PC-3 (cell line): ENCODE measurements at regions not wholly inside any gene's neighbourhood (a gene's known extent, or its start where the extent isn't known, plus 50 kb on each side); places are given as distances from the start of the nearest gene placed in this dataset.

ENCODE experiments used
- EZH2 ChIP-seq: fragments of 300-600 bp; sonication (generic); IDR thresholded peaks from one replicate; pipeline ENCODE4 v1.6.1; 2017; ENCODE audit warnings: antibody characterized with exemption, mild to moderate bottlenecking, low read length; ENCODE audit not compliant: unreplicated experiment
- TF ChIP-seq, protein P1 (sequence below): fragments of 300-600 bp; sonication (generic); conservative IDR thresholded peaks from 2 replicates; pipeline ENCODE4 v1.5.1; 2017; ENCODE audit warnings: antibody characterized with exemption, low read depth, mild to moderate bottlenecking, low read length

DNA sequence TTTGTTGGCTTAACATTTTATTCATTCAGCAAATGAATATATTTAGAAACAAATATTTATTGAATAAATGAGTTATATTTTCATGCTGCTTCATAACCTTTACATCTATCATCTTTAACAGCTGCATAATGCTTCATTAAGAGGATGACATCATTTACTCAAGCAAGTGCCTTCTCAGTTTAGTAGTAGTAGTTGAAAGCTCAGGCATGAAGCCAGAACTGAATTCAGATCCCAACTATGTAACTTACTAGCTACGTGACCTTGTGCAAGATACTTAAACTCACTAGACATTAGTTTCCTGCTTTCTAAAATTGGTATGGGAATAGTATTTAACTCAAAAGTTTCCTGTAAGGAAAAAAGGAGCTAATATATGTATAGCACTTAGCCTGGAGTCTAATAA lies 90.3 kb downstream of the TMPRSS5 start:
- TF ChIP-seq, protein P1, sequence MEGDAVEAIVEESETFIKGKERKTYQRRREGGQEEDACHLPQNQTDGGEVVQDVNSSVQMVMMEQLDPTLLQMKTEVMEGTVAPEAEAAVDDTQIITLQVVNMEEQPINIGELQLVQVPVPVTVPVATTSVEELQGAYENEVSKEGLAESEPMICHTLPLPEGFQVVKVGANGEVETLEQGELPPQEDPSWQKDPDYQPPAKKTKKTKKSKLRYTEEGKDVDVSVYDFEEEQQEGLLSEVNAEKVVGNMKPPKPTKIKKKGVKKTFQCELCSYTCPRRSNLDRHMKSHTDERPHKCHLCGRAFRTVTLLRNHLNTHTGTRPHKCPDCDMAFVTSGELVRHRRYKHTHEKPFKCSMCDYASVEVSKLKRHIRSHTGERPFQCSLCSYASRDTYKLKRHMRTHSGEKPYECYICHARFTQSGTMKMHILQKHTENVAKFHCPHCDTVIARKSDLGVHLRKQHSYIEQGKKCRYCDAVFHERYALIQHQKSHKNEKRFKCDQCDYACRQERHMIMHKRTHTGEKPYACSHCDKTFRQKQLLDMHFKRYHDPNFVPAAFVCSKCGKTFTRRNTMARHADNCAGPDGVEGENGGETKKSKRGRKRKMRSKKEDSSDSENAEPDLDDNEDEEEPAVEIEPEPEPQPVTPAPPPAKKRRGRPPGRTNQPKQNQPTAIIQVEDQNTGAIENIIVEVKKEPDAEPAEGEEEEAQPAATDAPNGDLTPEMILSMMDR, result no peak
- no peak for TF ChIP-seq EZH2
